GM21360 (cell line): ENCODE measurements at regions not wholly inside any gene's neighbourhood (a gene's known extent, or its start where the extent isn't known, plus 50 kb on each side); places are given as distances from the start of the nearest gene placed in this dataset.

Experiments
- ATAC-seq: cut with Tn5 transposase; IDR thresholded peaks from one replicate; pipeline ENCODE4 v1.9.1; 2021; ENCODE audit warnings: mild to moderate bottlenecking, moderate library complexity; ENCODE audit not compliant: unreplicated experiment

DNA sequence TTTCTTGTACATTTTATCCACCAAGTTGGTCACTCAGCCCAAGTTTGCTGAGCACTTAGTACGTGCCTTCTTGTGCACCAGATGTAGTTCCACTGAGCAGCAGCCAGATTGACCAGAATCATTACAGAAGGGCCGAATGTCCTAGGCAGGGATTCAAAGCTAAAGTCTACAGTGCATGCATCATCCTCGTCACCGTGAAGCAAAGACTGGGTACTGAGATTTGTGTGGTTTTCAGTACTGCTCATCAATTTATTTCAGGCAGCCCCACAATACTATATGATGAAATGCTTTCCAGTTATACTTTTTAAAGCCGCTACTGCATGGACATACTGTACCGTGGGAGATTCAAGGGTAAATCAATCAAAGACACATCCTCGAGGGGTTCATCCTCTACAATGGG, 227.0 kb downstream of the ARRDC4 start:
- no peak for ATAC-seq

- no peak for ATAC-seq
Measured at GRCh38 chr15:98190914-98191313, 230.4 kb downstream of the ARRDC4 start.

- no peak for ATAC-seq
Measured at GRCh38 chr15:98195796-98196195, 235.3 kb downstream of the ARRDC4 start.

DNA sequence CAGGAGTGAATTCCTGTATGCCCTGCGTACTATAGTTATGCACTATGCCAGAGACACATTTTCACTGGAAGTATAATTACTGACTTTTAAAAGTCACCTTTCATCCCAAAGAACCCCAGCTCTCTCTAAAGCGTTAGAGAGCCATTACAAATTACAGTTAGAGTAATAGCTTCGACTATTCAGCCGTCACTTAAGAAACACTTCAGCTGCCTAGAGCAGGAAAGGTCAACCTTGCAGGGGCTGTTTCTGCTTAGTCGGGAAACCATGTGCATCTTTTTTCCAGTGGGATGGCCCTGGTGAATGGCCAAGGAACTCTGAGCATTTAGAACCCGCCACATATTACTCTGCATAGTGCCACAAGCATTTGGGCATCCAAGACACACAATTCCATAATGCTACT, 235.9 kb downstream of the ARRDC4 start:
- ATAC-seq, result no peak

GRCh38 chr15:98202256-98202655, 241.8 kb downstream of the ARRDC4 start:
- ATAC-seq, result no peak

GRCh38 chr15:98203872-98204660, 243.6 kb downstream of the ARRDC4 start:
- ATAC-seq, result no peak

- no peak for ATAC-seq
Measured at GRCh38 chr15:98207928-98208327, 247.4 kb downstream of the ARRDC4 start.

DNA sequence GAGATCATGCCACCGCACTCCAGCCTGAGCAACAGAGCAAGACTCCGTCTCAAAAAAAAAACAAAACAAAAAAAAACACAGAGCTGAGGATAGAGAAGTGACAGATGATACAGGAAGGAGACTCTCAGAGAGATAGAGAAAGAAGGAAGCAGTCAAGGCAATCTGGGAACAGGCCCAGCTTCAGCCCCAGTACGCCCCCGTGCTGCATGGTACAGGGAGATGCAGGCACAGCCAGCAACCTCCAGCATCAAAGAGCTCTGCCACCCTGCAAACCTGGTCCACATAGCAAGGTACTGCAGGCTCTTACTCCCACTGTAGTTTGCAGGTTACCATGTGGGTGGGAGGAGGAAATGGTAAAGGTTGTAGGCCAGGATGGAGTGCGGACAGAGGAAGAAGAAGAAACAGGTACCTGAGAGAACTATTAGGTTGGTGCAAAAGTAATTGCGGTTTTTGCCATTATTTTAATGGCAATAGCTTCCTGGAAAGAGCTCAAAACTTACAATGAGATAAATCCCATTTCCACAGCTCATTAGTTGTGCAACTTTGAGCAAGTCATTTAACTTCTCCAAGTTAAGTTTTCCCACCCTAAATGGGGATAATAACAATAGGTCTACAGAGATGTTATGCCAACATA, 253.0 kb downstream of the ARRDC4 start:
- ATAC-seq, result no peak

DNA sequence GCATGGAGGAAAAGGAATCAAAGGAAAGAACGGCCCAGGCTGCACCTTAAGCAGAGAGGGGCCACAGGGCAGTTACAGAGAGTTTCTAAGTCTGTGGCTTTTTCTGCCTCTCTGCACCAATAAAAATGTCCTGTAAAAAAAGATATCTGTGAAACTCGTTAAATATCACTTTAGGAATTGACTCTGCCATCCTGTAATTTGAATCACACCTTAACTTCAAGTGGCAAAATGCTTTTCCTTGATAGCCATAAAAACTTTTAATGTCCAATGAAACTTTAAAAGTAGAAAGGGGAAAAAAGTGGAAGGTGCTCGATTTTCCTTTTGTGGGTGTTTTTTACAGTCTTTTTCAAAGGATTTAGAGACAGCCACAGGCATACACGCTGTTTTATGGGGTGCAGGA, 255.7 kb downstream of the ARRDC4 start:
- no peak for ATAC-seq

DNA sequence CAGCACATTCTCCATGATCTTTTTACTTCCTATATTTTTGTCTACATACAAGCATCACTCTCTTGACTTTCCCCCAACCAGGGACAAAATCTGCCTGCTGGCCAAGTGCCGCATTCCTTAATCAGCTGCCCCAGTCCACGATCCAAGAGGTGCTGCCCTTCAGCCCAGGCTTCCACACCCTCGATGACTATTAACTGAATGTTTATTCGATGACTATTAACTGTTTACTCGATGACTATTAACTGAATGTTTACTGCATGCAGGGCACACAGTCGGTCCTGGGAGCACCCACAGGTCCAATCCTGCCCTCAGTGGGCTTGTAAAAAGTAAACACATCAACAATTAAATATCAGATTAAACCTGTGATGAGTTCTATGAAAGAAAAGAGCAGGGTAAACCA, 256.9 kb downstream of the ARRDC4 start:
- ATAC-seq, result no peak

DNA sequence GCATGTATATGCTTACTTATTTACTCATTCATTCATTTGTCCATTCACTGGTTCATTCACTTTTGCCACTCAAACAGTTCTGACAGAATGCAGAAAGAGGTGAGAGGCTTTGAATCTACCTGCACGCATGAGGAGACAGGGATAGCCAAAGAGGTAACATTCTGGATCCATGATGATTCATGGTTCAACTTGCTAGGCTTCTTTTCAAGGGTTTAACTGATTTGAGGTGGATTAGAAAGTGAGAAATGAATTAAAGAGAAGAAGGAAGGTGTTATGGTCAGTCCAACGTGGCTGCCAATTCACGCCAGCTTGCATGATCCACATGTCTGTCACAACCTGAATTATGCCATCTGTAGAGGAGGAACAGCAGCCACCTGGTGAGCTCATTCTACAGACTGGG, 260.6 kb downstream of the ARRDC4 start:
- ATAC-seq, result no peak

- no peak for ATAC-seq
Measured at GRCh38 chr15:98221577-98221976, 261.1 kb downstream of the ARRDC4 start.

DNA sequence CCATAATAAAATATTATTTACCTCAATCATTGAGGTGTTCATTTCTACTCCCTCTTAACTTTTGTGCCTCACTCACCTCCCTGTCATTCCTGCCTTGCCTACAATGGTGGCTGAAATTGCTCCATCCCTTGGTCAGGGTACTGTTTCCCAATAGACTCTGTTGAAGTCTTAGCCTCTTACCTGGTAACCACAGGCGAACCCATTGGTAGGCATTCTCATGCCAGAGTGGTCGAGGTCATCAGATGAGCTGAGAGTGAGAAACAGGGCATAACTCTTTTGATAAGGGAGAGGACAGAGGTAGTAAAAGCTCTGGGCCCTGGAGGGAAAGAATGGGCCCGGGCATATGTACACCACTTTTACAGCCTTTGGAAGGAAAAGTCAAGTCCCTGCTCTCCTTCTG, 265.6 kb downstream of the ARRDC4 start:
- no peak for ATAC-seq

DNA sequence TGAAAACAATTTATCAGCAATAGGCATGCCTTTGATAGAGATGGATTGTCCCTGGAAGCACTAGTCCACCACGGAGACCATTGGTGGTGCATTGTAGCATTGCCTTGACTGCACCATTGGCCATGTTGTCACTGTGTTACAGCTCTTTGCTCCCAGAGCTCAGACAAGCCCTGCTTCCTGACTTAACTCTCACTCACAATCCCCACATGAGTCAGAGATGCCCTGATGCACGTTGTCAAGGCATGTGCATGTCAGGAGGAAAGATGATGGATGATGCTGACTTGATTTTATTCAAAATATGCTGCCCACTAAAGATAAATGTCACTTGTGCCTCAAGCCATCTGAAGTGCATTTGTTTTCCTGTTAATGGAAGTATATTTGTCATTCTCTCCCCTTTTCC, 266.1 kb downstream of the ARRDC4 start:
- no peak for ATAC-seq

DNA sequence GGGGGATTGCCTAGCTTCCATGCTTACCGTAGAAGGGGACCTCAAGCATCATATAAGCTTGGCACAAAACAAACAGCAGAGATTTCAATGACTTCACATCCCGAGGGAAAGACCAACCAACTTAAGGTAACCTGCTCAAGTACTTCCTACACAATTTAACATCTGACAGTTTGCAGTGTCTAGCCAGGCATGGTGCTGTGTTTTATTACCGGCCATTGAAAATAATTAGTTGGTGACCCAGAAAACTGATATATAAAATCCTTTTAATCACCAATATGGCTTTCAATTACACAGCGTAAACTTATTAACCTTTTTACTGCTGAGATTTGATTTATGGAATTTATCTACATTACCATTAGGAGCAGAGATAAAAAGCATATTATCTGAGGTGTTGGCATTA, 268.3 kb downstream of the ARRDC4 start:
- ATAC-seq, result no peak

DNA sequence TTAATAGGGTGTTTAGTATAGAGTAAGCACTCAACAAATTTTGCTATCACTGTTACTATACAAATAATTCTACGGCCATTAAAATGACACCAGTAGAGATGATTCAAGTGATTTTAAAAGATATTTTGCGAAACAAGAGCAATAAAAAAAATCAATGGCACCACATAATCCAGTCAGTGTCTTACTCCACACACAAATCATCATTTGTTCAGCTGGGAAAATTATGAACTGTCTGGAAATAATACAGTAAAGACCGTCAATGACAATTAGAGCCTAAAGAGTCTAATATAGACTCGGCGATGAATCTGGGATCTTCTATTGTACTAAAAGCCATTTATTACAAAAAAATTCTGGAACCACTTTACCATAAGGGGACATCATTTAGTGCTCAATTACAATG, 270.5 kb downstream of the ARRDC4 start:
- no peak for ATAC-seq

- ATAC-seq, result no peak
Measured at GRCh38 chr15:98231696-98232440, 271.4 kb downstream of the ARRDC4 start.

- ATAC-seq, result no peak
Measured at GRCh38 chr15:98232761-98233160, 272.3 kb downstream of the ARRDC4 start.

DNA sequence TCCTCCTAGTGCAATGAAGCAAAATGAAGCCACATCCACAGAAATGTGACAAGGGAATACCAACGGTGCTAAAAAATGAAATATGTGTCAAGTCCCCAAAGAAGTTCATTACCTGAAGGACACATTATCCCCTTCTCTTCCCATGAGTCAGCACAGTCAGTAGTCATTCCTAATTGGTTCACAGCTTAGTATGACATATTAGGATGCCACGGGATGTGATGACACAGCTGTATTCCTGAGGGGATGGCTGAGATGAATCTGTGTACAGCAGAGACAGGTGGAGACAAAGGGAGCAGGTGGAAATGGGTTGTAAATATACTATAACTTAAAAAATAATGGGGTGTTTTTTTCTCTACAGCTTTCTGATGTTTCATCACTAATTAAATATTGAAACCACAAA, 273.4 kb downstream of the ARRDC4 start:
- no peak for ATAC-seq

- no peak for ATAC-seq
Measured at GRCh38 chr15:98240303-98240702, 279.8 kb downstream of the ARRDC4 start.

GRCh38 chr15:98241032-98241554, 280.6 kb downstream of the ARRDC4 start:
- ATAC-seq, result no peak

DNA sequence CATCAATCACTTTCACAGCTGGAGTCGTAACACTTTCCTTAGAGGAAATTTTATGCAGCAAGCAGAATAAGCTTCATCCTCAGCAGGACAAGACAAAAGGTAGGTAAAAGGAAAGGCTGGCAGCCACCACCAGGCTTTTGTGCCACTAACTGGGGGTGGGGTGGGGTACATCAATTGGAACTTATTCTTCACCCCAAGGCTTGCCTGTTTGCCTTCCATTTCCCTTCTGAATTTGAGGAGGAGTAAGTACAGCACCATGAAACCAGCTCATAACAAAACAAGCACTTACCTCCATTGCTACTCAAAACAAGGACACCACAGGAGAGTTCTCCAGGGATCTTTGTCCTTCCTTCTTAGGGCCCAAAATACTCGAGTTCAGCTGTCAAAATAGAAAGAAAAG, 296.8 kb downstream of the ARRDC4 start:
- ATAC-seq, result no peak
